ENCODE measurements at regions not wholly inside any gene's neighbourhood (a gene's known extent, or its start where the extent isn't known, plus 50 kb on each side); places are given as distances from the start of the nearest gene placed in this dataset.

DNA sequence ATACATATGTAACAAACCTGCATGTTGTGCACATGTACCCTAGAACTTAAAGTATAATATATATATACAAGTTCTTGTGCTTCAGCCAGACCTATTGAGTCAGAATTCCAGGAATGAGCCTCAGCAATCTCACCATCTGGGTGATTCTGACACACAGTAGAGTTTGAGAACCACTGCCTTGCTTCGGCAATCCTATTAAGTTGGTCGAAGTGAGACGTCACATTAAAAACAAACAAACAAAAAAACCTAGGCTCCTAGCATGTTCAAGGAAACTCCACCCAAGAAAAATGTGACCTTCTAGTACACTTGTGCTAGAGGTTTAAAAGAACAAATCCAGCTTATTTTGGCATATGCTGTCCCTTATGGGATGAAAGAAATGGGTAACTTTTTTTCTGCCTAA lies 115.8 kb downstream of the SINHCAF start:
- H3K36me3 ChIP-seq = no peaks in the 10 kb centered on the region
- TF ChIP-seq CTCF (IDR thresholded peaks at IDR 0.05) = no peak
- ATAC-seq (ENCODE audit: insufficient number of reproducible peaks, low FRiP score, low read depth) = no peak

GRCh38 chr12:31210541-31210940 lies 115.4 kb downstream of the SINHCAF start:
- Histone ChIP-seq H3K36me3 (no peaks in the 10 kb centered on the region), H3K4me3 (no peak overlapping the region), H3K27me3 (replicated peaks; ENCODE audit: insufficient read depth) (no peaks in the 10 kb centered on the region), H3K9me3 (no peaks in the 10 kb centered on the region), H3K4me1 (ENCODE audit: control insufficient read depth in 1 of 2, low read depth in 2 of 2) (no peaks in the 10 kb centered on the region), H3K27ac (no peak overlapping the region)
- DNase-seq (ENCODE audit: low spot score) = no peak
- no peak for TF ChIP-seq CTCF (IDR thresholded peaks at IDR 0.05)
- ATAC-seq (ENCODE audit: insufficient number of reproducible peaks, low FRiP score, low read depth) = no peak

More for the DNA sequence above, 115.8 kb downstream of the SINHCAF start:
- Histone ChIP-seq H3K27ac (no peak overlapping the region), H3K4me3 (no peak overlapping the region), H3K27me3 (replicated peaks; ENCODE audit: insufficient read depth) (no peaks in the 10 kb centered on the region), H3K4me1 (ENCODE audit: control insufficient read depth in 1 of 2, low read depth in 2 of 2) (no peaks in the 10 kb centered on the region), H3K9me3 (no peaks in the 10 kb centered on the region)
- DNase-seq (ENCODE audit: low spot score) = no peak

DNA sequence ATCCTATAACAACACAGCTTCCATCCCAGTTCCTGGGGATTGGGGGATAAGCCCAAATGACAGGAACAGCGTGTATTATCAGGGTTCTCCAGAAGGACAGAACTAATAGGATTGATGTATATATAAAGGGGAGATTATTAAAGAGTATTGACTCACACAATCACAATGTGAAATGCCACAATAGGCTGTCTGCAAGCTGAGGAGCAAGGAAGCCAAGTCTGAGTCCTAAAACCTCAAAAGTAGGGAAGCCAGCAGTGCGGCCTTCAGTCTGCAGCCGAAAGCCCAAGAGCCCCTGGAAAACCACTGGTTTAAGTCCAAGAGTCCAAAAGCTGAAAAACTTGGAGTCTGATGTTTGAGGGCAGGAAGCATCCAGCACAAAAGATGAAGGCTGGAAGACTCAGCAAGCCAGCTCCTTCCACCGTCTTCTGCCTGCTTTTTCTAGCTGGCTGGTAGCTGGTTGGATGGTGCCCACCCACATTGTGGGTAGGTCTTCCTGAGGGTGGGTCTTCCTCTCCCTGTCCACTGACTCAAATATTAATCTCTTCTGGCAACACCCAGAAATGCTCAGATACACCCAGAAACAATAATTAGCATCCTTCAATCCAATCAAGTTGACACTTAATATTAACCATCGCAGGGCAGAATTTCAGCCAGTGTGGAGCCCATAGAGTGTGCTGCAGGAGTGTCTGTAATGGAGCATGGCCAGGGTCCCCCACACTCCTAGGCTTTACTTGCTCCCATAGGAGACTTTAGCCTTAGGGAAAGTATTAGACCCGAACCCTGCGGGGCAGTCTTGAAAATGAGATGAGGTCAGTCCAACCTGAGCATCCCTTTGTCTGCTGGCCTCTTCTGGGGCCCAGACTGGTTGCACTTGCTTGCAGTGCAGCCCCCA lies 111.1 kb downstream of the SINHCAF start:
- no peak overlapping the region for H3K27ac ChIP-seq
- TF ChIP-seq CTCF (IDR thresholded peaks at IDR 0.05) = no peak
- DNase-seq (ENCODE audit: low spot score) (no peak), ATAC-seq (ENCODE audit: insufficient number of reproducible peaks, low FRiP score, low read depth) (no peak)
- no peaks in the 10 kb centered on the region for H3K27me3 ChIP-seq (replicated peaks; ENCODE audit: insufficient read depth)
- H3K4me1 ChIP-seq (ENCODE audit: control insufficient read depth in 1 of 2, low read depth in 2 of 2) = no peaks in the 10 kb centered on the region
- H3K9me3 ChIP-seq = no peaks in the 10 kb centered on the region
- no peak overlapping the region for H3K4me3 ChIP-seq
- H3K36me3 ChIP-seq = no peaks in the 10 kb centered on the region

GRCh38 chr12:31215518-31216232 lies 110.3 kb downstream of the SINHCAF start:
- Histone ChIP-seq H3K27ac (no peak overlapping the region), H3K36me3 (no peaks in the 10 kb centered on the region), H3K4me3 (no peak overlapping the region), H3K27me3 (replicated peaks; ENCODE audit: insufficient read depth) (no peaks in the 10 kb centered on the region), H3K9me3 (no peaks in the 10 kb centered on the region), H3K4me1 (ENCODE audit: control insufficient read depth in 1 of 2, low read depth in 2 of 2) (no peaks in the 10 kb centered on the region)
- TF ChIP-seq CTCF (IDR thresholded peaks at IDR 0.05) = no peak
- ATAC-seq (ENCODE audit: insufficient number of reproducible peaks, low FRiP score, low read depth) (no peak), DNase-seq (ENCODE audit: low spot score) (no peak)

DNA sequence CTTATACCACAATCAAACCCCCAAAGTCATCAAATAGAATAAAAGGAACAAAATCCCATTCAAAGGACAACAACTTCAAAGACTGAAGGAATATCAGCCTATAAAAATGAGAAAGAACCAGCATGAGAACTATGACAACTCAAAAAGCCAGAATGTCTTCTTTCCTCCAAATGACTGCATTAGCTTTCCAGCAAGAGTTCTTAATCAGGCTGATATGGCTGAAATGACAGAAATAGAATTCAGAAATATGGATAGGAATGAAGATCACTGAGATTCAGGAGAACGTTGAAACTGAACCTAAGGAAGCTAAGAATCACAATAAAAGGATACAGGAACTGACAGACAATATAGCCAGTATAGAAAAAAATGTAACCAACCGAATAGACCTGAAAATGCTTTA lies 109.5 kb downstream of the SINHCAF start:
- no peaks in the 10 kb centered on the region for H3K4me1 ChIP-seq (ENCODE audit: control insufficient read depth in 1 of 2, low read depth in 2 of 2)
- no peaks in the 10 kb centered on the region for H3K27me3 ChIP-seq (replicated peaks; ENCODE audit: insufficient read depth)
- DNase-seq (ENCODE audit: low spot score) = no peak
- no peak for TF ChIP-seq CTCF (IDR thresholded peaks at IDR 0.05)
- no peak overlapping the region for H3K27ac ChIP-seq
- no peak for ATAC-seq (ENCODE audit: insufficient number of reproducible peaks, low FRiP score, low read depth)
- H3K9me3 ChIP-seq = no peaks in the 10 kb centered on the region
- no peaks in the 10 kb centered on the region for H3K36me3 ChIP-seq
- no peak overlapping the region for H3K4me3 ChIP-seq
